NCI-H187 (cell line): ENCODE measurements at regions not wholly inside any gene's neighbourhood (a gene's known extent, or its start where the extent isn't known, plus 50 kb on each side); places are given as distances from the start of the nearest gene placed in this dataset.
"Not testable (repeated sequence)": the region's sequence is repeated elsewhere in the genome, so short reads cannot be mapped to it uniquely, and the experiment has no call there.

Experiments
- DNase-seq, 2 experiments: peaks; one replicate each; lab custom pipeline; 2025; lab: John Stamatoyannopoulos, UW

- DNase-seq: no peak
Observed at GRCh38 chr9:104326912-104327311, 177.2 kb upstream of the OR13F1 start.

GRCh38 chr9:104329245-104329644 lies 174.8 kb upstream of the OR13F1 start:
- DNase-seq: no peak

DNA sequence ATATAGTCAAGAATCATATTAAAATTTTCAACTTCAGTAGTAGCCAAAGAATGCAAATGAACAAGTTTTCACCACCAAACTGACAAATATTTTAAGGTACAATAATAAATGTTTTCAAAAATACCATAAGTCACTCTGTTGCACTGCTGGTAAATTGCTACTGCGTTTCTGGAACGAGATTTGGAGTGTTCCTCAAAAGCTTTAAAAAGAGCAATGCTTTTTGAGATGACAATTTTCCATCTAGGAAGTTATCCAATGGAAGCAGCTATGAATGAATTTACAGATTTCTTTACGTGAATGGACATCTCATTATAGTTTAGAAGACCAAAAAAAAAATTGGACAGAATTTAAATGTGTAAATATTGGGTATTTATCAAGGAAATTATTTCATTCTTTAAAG lies 173.2 kb upstream of the OR13F1 start:
- no peak for DNase-seq

DNA sequence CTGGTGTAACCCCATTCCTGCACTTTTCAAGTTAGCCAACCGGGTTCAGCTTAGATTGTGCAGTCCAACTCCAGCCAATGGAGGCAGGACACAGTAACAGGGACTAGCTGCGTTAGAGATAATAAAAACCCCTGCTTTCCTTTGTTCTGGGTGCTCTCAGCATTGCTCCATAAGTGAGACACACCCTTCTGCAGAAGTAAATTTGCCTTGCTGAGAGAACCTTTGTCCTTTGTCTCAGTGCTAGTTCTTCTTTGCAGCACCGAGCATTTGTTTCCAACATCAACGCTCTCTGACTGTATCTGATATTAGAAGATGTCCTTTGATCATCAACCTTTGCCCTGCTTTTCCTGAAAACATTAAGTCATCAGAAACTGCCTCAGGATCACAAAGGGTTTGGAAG lies 169.5 kb upstream of the OR13F1 start:
- DNase-seq: no peak

GRCh38 chr9:104339692-104340091 lies 164.4 kb upstream of the OR13F1 start:
- no peak for DNase-seq

GRCh38 chr9:104342552-104342951 lies 161.5 kb upstream of the OR13F1 start:
- DNase-seq: no peak

DNA sequence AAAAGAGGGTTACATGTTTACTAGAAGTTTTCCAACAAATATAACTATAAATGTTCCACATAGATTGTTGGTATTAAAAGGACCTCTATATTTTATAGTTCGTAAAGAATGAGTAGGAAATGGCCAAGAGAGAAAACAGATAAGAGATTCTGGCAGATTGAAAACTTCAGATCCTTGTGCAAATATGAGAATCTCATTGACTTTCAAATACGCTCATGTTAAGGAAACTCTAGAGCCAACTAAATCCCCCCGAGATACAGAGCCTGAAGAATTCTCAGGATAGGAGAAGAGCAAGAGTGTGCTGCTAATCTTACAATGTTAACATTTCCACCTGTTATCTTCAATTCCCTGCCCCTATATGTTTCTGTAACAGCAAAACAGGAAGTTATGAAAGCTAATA lies 159.0 kb upstream of the OR13F1 start:
- DNase-seq: no peak

GRCh38 chr9:104350541-104350940 lies 153.5 kb upstream of the OR13F1 start:
- DNase-seq: no peak

DNA sequence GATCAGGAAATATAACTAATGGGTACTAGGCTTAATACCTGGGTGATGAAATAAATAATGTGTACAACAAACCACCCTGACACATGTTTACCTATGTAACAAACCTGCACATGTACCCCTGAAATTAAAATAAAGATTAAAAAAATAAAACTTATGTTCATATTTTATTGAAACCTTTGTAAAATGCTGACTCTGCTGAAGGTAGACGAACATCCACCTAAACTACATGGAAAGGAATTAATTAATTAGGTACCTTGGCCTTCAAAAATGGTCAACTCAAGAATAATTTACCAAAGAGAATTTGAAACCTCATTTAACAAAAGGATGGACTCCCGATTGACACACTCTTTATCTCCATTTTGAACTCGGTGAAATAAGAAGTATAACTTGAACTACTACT lies 152.3 kb upstream of the OR13F1 start:
- DNase-seq: no peak

DNA sequence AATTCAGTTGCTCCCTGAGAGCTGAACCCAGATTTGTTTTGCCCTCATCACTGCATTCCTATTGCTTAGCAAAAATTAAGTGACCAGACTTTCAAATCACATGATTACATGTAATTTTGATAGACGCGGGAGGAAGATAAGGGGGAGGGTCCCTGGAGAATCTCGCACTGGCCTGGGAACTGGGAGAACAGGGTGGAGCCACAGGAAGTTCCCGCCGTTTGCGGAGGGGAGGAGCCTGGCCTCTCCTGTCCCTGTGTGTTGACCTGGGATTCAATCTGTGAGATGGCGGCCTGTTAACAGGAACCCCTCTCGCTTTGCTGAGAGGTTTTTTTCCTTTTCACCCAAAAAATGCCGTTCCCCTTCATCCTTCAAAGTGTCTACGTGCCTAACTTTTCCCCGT lies 142.9 kb upstream of the OR13F1 start:
- DNase-seq: no peak

- no peak for DNase-seq
Observed at GRCh38 chr9:104362912-104363472, 141.1 kb upstream of the OR13F1 start.

GRCh38 chr9:104367507-104367906 lies 136.6 kb upstream of the OR13F1 start:
- DNase-seq: no peak

DNA sequence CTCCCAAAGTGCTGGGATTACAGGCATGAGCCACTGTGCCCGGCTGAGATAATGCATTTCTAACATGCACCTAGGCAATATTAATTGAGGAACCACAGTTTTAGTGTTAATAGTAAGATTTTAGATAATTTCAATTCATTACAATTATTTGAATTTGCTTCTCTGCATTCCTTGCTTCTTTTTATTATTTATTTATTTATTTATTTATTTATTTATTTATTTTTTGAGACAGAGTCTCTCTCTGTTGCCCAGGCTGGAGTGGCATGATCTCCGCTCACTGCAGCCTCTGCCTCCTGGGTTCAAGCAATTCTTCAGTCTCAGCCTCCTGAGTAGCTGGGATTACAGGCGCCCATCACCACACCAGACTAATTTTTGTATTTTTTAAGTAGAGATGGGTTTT lies 135.7 kb upstream of the OR13F1 start:
- not testable (repeated sequence) for DNase-seq

GRCh38 chr9:104374711-104375110 lies 129.4 kb upstream of the OR13F1 start:
- DNase-seq: no peak

GRCh38 chr9:104386013-104386412 lies 118.0 kb upstream of the OR13F1 start:
- DNase-seq: no peak

- DNase-seq: peak; percentile 3
Observed at GRCh38 chr9:104386425-104387069, 117.5 kb upstream of the OR13F1 start.

- DNase-seq: no peak
Observed at GRCh38 chr9:104388071-104388470, 116.0 kb upstream of the OR13F1 start.

- no peak for DNase-seq
Observed at GRCh38 chr9:104389341-104389740, 114.7 kb upstream of the OR13F1 start.

DNA sequence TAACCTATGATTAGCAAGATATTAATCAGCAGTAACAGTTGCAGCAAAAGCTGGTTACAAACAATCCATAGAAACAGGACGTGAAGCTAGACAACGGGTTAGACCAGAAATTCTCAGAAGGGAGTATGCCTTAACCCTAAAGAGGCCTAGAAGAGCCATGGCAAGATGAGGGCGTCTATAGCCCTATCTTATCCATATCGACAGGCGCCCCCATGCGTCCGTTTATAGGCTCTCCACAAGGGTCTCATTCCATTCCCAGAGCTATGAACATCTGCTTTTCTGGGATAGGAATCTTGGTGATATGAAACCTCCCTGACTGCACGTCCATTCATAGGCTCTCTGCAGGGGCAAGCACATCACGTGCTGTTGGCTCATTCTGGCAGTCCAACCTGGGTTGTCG lies 109.2 kb upstream of the OR13F1 start:
- not testable (repeated sequence) for DNase-seq

DNA sequence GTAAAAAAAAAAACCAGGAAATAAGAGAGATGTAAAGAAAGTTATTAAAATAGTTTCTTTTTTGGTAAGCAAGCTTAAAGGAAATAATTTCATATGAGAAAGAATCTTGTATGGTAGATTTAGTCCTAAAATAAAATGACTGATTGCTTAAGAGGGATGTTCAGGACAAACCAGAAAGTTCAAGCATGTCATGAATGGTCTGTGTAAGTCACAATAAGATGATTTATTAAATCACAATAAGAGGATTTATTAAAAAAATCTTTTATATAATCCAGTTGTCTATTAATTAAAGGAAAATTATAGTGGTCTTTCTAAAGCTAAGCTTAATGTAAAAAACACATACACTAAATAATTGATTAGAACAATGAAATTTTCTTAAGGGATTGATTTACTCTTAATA lies 91.8 kb upstream of the OR13F1 start:
- DNase-seq: no peak

DNA sequence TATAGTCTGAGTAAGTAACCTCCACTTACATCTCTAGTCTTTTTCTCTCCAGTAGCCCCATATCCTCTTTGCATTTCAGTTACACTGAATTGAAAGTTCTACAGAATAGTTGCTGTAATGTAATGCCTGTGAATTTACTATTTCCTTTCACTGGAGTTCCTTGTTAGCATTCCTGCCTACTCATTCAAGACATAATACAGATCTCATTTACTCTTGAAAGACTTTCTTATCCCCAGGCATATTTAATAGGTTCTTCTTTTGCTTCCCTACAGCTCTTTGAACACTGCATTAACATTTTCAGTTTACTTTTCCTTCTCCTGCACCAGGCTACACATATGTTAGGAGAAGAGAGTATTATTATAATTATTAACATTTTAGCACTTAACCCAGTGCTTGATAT lies 87.6 kb upstream of the OR13F1 start:
- DNase-seq: no peak

DNA sequence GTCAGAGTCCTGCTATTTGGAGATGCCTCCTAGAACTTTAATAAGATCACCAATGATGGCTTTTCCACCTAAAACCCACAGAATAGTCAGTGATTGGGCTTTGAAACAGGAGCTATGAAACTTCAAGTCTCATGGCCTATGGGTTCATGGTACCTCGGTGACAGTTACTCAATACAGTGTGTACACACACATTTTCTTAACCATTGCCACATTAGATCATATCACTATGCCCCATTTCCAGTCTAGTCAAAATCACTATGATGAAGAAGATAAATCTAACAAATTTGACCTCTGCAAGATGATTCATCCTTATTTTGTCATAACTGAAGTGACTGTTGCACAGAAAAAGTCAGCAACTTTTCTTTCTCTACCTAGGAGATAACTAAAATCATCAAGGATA lies 86.8 kb upstream of the OR13F1 start:
- no peak for DNase-seq

DNA sequence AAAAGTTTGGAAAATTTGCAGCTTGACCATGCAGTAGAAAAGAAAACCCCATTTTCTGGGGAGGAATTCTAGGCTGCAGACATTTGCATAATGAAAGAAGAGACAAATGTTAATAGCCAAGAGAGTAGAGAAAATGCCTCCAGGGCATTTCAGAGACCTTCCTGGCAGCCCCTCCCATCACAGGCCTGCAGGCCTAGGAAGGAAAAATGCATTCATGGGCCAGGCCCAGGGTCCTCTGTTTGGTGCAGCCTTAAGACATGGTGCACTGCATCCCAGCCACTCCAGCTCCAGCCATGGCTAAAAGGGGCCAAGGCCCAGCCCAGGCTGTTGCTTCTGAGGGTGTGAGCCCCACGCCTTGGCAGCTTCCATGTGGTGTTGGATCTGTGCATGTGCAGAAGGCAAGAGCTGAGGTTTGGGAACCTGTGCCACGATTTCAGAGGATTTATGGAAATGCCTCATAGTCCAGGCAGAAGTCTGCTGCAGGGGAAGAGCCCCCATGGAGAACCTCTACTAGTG lies 75.0 kb upstream of the OR13F1 start:
- DNase-seq: no peak

DNA sequence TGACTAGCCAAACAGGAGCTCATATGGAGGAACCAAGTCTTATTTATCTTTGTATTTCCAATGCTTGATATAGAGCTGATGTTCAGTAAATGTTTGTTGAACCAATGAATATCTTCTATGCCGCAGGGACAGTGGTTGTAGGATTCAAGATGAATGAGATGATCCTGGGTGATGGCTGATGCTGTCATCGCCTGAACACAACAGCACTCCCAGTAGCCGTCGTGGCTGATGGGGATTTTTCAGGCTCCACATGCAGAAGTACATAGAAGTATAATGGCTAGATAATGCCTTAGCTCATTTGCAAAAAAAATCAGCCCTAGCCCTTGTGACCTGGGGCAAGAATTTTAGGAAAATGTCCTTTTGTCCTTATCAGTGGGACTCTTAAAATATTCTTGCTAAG lies 69.0 kb upstream of the OR13F1 start:
- DNase-seq: no peak
